HG03064 (cell line): ENCODE measurements at regions not wholly inside any gene's neighbourhood (a gene's known extent, or its start where the extent isn't known, plus 50 kb on each side); places are given as distances from the start of the nearest gene placed in this dataset.

ENCODE experiments used
- ATAC-seq: cut with Tn5 transposase; IDR thresholded peaks from one replicate; pipeline ENCODE4 v1.9.1; 2021; ENCODE audit warnings: low read depth; ENCODE audit not compliant: unreplicated experiment

DNA sequence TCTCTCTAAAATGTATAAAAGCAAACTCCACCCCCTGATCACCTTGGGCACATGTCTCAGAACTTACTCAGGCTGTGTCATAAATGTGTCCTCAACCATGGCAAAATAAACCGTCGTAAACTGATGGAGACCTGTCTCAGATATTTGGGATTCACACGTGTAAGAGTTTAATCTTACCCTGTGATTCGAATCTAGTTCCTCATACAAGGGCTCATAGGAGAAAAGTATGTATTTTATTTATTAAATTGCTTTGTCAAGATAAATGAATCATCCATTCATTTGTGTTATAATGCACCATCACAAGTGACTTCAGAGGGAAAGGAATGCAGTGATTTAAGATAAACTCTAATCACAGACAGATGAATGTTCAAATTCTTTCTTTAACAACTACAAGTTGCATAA is 712.5 kb upstream of the LRATD1 start:
- no peak for ATAC-seq

DNA sequence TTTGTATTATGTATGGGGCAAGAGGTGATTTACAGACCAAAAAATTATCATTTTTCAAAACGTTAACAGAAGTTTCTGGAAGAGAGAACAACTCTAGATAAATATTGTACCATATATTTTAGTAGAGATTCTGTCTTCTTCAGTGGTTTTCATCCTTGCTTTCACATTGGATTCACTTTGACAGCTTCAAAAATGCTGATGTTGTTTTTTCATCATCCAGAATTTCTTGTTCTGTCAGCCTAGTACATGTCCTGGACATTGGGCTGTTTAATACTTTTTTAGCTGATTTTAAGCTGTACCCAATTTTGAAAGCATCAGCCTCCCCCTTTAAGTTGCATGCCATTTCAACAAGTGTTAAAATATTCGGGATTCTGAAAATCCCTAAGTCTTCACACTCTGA is 711.3 kb upstream of the LRATD1 start:
- ATAC-seq = no peak

DNA sequence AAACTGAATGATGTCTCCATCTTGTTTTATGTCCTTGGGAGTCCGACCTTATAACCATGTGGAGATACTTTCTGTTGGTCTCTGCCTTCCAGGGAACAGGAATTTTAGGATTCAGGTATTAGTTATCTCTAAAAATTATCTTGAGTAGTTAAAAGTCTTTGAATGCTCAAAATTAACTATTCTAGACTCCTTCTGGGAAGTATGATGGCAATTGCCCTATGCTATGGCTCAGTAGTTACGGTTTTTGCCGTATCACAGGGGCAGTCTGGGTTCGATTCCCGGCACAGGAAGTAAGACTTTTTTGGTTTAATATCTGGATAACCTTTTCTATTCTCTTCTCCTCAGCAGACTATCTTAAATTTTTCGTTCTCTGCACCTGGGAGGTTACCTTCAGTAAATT is 708.7 kb upstream of the LRATD1 start:
- ATAC-seq = no peak

DNA sequence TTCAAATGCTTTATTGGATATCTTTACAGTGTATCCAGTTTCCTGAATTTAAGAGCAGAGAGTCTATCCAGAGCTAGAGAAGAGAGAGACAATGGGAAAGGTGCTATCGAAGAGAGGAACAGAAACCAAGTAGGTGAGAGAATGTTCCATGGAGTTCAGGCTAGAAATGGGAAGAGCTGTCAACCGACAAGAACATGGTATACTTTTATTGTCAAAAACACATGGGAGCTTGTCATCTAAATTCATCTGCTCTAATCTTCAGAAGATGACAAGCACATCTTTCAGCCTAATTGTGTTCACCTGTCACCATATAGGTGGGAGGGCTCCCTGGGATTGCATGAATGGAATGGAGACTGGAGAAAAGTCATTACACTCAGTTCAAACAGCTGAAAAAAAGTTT is 690.4 kb upstream of the LRATD1 start:
- ATAC-seq = no peak

DNA sequence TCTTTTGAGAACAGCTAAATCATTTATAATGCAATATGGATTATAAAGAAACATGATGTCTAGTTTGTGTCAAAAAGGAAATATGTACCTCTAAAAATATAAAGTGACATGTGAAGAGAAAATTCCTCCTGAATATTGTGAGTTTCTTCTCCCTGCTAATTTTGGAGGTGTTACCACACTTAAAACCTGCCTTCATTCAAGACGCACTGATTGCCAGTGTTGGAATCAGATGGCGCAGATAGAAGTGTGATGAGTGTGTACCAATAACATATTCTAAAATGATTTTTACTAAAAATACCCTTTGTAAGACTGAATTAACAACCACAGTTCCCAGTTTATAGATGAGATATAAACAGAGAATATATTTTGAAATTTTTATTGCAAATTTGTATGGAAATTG is 681.8 kb upstream of the LRATD1 start:
- no peak for ATAC-seq

DNA sequence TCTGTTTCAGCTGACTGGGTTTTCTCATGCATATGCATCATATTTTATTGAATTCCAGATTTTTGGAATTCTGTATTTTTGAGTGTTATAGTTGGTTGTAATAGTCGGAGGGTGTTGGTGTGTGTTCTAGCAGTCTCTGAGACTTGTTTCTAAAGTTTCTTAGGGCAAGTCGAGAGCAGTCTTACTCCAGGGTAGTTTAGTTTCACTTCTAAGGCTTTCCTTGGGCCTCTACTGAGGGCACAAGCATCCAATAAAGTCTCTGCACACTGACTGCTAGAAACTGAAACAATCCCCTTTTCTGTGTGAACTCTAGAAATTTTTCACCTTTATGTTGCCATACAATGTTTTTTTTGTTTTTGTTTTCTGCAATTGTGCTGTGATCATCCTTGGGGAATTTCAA is 663.7 kb upstream of the LRATD1 start:
- ATAC-seq = no peak

DNA sequence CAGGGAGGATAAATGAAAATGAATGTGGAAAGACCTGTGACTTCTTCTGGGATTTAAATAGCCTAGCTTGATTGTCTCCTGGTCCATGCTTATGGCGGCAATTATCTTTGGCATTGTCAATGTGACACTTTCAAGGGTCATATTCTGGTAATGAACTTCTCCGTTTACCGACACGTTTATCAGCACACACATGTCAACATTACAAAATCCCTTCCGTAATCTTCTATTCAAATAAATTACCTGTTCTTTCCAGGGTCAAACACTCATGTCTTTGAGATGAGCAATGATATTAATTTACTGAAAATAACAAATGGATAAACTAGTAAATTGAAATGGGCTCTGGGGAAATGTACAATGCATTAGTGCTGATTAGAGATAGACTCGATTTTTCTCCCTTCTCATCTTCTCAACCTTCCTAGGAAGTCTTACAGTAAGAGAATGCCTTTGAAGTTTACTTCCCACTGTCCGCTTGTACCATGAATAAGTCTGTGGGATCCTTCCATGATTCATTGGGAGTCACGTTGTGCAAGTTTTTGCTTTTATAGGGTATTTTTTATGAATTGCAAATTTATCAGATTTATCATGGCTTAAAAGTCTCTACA is 646.3 kb upstream of the LRATD1 start:
- ATAC-seq = no peak

DNA sequence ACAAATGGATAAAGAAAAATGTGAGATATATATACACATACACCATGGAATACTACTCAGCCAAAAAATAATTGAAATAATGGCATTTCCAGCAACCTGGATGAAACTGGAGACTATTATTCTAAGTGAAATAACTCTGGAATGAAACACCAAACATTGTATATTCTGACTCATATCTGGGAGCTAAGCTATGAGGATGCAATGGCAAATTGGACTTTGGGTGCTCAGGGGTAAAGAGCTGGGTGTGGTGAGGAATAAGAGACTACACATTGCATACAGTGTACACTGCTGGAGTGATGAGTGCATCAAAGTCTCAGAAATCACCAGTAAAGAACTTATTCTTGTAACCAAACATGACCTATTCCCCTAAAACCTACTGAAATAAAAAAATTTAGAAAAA is 636.0 kb upstream of the LRATD1 start:
- no peak for ATAC-seq

DNA sequence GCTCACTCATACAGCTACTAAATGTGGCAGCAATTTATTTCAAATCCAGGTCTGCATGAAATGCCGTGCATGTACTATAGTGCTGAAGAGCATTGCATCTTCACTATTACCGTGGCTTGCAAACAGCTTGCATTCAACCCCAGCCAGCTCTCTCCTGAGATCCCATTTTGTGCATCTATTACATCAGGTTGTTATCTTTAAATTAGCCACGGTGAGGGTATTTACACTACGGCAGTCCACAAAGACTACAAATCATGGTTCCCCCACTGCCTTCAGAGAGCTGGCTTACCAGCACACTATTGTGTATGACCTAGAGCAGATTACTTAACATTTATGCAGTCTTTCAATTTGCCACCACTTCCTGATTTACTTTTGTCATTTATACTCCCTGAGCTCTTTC is 621.3 kb upstream of the LRATD1 start:
- ATAC-seq = no peak

DNA sequence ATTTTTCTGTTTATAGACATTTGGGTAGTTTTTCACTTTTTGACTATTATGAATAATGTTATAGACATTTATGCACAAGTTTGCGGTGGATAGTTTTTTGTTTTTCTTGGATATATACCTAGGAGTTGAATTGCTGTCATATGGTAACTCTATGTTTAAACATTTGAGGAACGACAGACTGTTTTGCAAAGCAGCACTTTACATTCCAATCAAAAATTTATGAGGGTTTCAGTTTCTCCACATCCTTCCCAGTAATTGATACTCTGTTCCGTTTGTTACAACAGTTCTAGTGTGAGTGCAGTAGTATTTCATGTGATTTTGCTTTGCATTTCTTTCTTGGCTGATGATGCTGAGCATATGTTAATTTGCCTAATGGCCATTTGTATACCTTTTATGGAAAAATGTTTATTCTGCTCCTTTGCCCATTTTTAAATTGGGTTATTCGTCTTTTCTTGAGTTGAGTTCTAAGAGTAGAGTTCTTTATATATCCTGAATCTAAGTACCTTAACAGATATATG is 617.3 kb upstream of the LRATD1 start:
- no peak for ATAC-seq

DNA sequence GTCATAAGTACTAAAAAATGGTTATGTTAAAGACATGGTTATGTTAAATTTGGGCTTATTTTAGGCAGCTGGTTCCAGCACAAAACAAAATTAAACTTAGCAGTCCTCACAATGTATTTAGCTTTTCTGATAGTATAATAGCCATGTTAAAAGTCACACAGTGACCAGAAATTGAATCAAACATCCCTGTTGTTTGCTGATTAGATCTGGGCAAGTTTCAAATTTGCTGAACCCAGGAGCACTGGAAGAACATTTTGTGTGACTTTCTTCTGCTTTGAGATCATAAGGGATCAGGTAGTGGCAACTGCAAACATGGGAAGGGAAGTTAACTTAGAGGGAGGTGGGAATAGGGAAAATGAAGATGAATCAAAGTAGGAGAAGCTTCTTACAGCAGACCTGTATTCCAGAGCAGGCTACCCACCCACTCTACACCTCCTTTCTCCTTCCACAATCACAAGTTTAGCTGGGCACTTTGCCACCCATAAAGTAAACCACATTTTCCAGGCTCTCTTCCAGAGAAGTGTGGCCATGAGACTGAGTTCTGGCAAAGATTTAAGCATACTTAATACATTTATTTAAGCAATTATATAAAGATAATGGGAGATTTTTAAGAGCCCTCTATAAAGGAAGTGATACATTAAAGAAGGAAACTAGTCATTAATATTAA is 616.1 kb upstream of the LRATD1 start:
- no peak for ATAC-seq

DNA sequence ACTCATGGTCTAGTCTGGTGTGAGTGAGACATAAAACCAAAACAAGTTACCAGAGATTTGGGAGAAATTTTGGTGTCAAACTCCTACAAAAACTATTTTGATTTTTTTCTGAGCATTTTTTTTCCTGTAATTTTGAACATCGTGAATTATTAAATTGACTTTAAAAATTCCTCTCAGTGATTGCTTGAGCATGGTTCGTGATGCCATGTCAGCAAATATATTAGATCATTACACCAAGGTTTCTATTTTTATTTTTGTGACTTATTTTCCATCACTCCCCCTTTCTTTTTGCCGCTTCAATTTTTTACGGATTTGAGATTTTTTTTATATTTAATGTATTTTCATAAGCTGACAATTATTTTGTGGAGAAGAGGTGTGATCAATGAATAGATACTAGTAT is 613.9 kb upstream of the LRATD1 start:
- no peak for ATAC-seq

DNA sequence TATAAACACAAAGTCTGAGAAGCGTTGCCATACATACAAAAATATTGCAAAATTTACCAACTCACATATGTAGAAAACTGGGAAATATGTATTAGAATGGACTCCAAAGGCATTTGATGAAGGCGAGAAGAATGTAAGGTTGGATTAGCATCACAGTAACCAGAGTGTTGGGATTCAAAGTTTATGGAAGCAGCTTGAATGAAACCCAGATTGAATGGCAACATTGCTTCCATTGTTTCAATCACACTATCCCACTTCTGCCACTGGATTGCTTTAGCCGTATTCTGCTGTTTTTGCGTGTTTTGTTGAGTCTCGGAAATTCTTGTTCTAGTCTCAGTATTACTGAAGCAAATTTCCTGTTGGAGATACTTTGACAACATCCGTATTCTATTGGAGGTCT is 609.0 kb upstream of the LRATD1 start:
- no peak for ATAC-seq

DNA sequence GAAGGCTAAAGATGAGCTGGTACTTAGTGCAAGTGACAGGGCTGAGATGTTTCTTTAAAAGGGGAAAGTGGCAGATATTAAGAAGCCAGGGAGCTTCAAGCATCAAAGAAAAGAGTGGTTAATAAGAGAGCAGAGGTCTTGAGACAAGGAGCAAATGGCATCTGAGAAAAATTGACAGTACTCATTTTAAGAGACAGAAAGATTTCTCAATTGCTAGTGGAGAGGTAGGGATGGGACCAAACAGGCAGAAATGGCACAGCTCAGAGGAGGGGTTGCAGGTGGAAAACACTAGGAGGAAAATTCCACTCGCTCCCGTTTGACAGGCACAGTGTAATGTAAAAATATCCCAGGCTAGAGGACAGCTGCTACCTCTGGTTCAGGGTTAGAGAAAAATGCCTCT is 593.4 kb upstream of the LRATD1 start:
- no peak for ATAC-seq

DNA sequence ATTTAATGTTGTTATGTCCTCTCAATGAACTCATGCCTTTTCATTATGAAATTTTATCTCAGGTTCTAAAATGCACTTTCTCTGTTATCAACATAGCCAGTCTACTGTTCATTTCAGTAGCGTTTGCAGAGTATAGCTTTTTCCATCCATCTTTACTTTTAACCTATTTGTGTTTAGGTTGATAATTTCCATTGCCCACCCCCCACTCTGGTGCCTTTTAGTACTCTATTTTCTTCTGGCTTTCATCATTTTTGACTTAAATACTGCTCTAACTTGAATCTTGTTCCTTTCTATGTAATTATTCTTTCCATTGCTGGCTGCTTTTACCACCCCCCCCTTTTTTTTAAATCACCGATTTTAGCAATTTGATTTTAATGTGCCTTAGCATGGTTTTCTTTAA is 585.0 kb upstream of the LRATD1 start:
- ATAC-seq = no peak

DNA sequence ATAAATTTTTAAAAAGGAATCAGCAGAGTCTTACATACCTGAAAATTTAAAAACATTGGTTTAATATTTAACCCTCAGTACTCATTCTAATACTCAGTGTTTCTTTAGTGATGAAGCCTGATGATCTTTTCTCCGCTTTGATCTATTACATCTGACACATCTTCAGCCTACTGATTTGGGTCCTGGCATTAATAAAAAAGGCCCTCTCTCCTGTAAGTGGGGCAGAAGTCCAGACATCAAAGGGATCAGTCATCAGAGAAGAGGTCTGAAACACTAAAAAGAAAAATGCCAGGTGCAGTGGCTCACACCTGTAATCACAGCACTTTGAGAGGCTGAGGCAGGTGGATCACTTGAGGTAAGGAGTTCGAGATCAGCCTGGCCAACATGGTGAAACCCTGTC is 581.1 kb upstream of the LRATD1 start:
- ATAC-seq = no peak

DNA sequence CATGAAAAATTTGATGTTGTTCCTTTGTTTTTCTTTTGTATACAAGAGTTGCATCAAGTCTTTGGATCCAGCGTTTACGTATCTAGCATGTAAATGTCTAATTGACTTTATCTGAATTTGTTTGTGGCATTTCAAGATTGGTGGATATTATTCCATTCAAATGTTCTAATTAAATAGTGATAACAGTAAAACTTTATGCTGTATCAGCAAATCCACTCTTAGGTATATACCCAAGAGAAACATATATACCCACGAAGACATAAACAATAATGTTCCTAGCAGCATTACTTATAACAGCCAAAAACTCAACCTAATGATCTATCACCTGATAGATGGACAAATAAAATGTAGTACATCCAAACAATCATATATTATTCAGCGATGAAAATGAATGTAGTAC is 579.4 kb upstream of the LRATD1 start:
- no peak for ATAC-seq

DNA sequence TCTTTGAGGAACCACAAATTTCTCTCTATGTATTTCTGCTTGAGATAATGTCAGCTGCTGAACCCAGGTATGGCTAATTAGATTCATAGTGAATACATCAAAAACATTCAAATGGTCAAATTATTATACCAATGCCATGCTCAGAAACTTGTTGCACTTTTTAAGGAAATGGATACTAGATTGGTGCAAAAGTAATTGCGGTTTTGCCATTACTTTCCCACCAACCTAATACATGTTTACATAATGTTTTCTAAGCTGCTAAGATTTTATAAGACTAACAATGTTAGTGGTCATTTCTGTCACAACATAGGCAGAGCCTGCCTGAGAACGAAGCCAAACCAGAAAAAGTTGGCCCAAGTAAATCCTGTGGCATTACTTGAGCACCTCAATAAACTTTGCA is 568.2 kb upstream of the LRATD1 start:
- no peak for ATAC-seq

DNA sequence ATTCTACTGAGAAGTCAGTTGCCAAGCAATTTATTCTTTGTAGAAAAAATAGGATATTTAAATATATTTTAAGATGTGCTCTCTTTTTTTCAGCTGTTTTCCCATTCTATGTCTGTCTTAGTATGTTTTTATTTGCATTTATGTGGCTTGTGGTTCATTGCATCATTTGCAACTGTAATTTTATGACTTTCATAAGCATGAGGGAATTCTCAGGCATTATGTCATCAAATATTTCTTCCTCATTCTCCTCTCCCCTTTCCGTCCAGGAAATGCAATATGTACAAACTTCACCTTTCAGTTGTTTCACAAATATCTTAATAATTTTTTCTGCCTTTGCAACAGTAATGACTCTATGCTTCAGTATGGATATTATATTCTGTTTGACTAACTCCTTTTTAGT is 560.2 kb upstream of the LRATD1 start:
- ATAC-seq = no peak

DNA sequence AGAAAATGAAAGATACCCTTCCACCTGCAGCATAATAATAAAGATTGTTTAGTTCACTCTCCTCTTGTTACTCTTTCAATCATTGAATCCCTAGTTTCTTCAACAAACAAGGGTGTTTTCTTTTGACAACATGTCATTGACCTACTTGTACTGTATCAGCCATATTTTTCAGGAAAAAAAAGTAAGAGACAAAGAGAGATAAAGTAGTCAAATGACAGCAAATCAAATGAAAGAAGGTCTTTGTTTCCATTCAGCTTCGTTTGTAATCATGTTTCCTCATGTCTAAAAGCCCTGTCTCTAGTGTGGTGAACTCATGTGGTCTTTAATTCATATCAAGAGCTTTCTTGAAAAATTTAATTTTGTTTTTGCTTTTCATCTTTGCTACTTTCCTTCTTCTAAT is 557.8 kb upstream of the LRATD1 start:
- no peak for ATAC-seq

DNA sequence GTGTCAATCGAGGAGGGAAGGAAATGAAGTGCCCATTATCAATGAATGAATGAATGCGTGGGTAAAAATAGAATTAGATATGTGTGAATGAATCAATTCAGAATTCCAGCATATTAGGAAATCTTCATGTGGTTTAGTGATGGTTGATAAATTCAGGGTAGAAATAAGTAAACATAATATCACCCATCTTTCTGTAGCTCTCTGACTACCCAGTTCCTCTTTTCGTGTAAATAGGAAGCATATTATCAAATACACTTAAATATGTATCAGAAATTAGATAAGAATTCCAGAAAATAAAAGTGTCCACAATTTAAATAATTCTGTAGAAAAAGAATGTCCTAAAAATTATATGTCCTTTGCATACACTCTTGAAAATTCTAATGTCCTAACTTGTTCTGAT is 552.9 kb upstream of the LRATD1 start:
- no peak for ATAC-seq

DNA sequence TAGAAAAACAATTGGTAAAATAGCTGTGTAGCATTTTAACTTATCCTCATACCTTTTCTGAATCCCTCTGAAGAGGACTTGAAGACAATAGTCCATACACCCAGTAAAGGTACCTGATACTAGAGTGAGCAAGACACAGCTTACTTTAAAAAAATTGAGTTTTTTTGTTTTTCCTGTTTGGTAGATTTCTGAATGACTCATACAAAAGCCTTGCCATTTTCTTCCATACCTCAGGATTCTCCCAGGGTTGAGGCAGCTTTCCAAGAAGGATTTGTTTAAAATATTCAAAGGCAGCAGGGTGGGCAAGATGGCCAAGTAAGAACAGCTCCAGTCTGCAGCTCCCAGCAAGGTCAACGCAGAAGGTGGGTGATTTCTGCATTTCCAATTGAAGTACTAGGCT is 551.0 kb upstream of the LRATD1 start:
- no peak for ATAC-seq

DNA sequence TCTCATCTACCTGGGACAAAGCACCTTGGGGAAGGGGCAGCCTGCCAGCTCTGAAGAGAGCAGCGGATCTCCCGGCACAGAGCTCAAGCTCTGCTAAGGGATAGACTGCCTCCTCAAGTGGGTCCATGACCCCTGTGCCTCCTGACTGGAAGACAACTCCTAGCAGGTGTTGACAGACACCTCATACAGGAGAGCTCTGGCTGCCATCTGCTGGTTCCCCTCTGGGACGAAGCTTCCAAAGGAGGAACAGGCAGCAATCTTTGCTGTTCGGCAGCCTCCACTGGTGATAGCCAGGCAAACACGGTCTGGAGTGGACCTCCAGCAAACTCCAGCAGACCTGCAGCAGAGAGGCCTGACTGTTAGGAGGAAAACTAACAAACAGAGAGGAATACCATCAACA is 549.9 kb upstream of the LRATD1 start:
- no peak for ATAC-seq
